Fibroblast of mammary gland (primary cell): ENCODE measurements at regions not wholly inside any gene's neighbourhood (a gene's known extent, or its start where the extent isn't known, plus 50 kb on each side); places are given as distances from the start of the nearest gene placed in this dataset.
"Not testable (repeated sequence)": the region's sequence is repeated elsewhere in the genome, so short reads cannot be mapped to it uniquely, and the experiment has no call there.

Experiments
- DNase-seq: peaks from one replicate; pipeline ENCODE4 v3.0.0-alpha.2; 2010; ENCODE audit warnings: low read depth
- H3K4me3 ChIP-seq: 2 replicates; pipeline ENCODE4 v1.5.1; 2011; ENCODE audit warnings: low read depth, mild to moderate bottlenecking, low read length, moderate library complexity; ENCODE audit not compliant: control insufficient read depth
- CTCF ChIP-seq: conservative IDR thresholded peaks from 2 replicates; pipeline ENCODE4 v1.5.1; 2011; ENCODE audit warnings: low read depth, low read length, inconsistent platforms; ENCODE audit not compliant: control insufficient read depth, insufficient read depth

- no peak for DNase-seq
- no peak overlapping the region for H3K4me3 ChIP-seq
- TF ChIP-seq CTCF, result no peak
These were observed 61.1 kb upstream of the LPAR1 start for GRCh38 chr9:111099199-111100008.

DNA sequence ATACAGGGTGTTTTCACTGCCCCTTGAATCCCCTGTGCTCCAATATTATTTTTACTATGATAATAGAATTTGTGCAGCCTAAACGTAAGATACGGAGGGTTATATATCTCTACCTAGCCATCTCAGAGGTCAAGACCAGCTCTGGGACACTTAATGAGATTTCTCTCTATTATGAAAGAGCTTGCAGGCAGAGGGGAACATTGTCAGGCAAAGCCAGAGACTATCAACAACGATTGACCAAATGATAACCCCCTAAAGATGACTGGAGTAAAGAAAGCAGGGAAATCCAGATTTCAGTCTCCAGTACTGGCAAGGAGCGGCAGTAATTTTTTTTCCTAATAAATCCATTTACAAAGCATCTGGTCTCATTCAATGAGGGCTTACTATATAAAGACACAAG lies 59.8 kb upstream of the LPAR1 start:
- TF ChIP-seq CTCF, result no peak
- DNase-seq, result no peak
- no peak overlapping the region for H3K4me3 ChIP-seq

GRCh38 chr9:111096051-111096450 lies 57.8 kb upstream of the LPAR1 start:
- DNase-seq, result no peak
- H3K4me3 ChIP-seq, result no peak overlapping the region
- no peak for TF ChIP-seq CTCF

GRCh38 chr9:111095441-111095840 lies 57.2 kb upstream of the LPAR1 start:
- H3K4me3 ChIP-seq, result no peak overlapping the region
- DNase-seq, result no peak
- TF ChIP-seq CTCF, result no peak

DNA sequence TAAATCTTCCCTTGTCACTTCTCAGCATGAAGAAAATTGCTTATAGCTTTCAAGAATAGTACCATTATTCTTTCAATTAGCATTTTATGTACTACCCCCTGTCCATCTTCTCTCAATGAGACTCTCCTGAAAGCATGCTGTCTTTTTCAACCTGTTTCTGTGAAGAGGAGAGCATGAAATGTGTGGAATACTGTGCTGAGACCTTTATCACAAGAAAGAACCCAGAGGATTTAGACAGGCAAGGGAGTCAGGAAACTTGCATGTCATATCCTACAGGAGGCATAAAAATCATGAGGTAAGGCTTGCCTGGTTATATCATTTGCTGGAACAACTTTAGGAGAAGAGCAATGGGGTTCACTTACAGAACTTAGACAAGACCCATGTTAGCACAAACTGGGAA lies 56.7 kb upstream of the LPAR1 start:
- no peak for TF ChIP-seq CTCF
- no peak overlapping the region for H3K4me3 ChIP-seq
- no peak for DNase-seq

DNA sequence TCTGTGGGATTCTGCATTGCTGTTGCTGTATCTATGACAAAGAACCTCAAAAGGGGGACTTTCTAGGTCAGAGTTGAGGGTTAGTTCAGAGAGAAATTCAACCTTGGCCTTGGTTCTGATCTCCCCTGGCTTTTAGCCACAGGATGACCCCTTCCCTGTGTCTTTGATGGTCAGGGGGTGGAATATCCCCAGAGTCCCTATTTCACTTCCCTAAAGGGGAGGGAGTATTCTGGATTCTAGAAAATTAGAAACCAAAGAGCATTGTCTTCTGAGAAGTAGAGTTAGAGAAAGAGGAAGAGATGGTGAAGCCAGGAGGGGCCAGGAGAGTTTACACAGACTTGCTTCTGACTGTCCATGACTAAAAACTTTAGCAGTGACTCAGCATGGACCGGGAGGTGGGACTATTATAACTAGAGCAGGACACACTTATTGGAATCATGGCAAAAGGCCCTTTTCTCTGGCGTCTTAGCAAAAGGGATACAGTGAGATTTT lies 56.2 kb upstream of the LPAR1 start:
- H3K4me3 ChIP-seq, result no peak overlapping the region
- DNase-seq, result peak; percentile 88
- no peak for TF ChIP-seq CTCF

- DNase-seq, H3K4me3 ChIP-seq: not testable (repeated sequence)
These were observed 53.9 kb upstream of the LPAR1 start for GRCh38 chr9:111092167-111092566.
